Astrocyte of the cerebellum (primary cell): ENCODE measurements at regions not wholly inside any gene's neighbourhood (a gene's known extent, or its start where the extent isn't known, plus 50 kb on each side); places are given as distances from the start of the nearest gene placed in this dataset.

Source experiments
- DNase-seq: peaks from one replicate; pipeline ENCODE4 v3.0.0-alpha.2; 2011; ENCODE audit warnings: low read depth
- H3K4me3 ChIP-seq: 2 replicates; pipeline ENCODE4 v1.5.1; 2011; ENCODE audit warnings: mild to moderate bottlenecking, low read depth, low read length, moderate library complexity
- in situ Hi-C: cut with HindIII; loops from 2 replicates; pipeline ENCODE4 v1.10.0; 2017; ENCODE audit warnings: low sequenced_read_pairs
- TF ChIP-seq, protein P1 (sequence below): IDR thresholded peaks from 2 replicates; pipeline ENCODE4 v1.5.1; 2012; ENCODE audit warnings: low read length, low read depth, moderate library complexity, mild to moderate bottlenecking; ENCODE audit errors: missing control alignments

GRCh38 chr10:58990693-58991092, 185.8 kb upstream of the PHYHIPL start:
- DNase-seq: no peak
- in situ Hi-C loops: no loop called here
- no peak overlapping the region for H3K4me3 ChIP-seq
- TF ChIP-seq, protein P1, sequence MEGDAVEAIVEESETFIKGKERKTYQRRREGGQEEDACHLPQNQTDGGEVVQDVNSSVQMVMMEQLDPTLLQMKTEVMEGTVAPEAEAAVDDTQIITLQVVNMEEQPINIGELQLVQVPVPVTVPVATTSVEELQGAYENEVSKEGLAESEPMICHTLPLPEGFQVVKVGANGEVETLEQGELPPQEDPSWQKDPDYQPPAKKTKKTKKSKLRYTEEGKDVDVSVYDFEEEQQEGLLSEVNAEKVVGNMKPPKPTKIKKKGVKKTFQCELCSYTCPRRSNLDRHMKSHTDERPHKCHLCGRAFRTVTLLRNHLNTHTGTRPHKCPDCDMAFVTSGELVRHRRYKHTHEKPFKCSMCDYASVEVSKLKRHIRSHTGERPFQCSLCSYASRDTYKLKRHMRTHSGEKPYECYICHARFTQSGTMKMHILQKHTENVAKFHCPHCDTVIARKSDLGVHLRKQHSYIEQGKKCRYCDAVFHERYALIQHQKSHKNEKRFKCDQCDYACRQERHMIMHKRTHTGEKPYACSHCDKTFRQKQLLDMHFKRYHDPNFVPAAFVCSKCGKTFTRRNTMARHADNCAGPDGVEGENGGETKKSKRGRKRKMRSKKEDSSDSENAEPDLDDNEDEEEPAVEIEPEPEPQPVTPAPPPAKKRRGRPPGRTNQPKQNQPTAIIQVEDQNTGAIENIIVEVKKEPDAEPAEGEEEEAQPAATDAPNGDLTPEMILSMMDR: no peak

GRCh38 chr10:58991856-58992255, 184.6 kb upstream of the PHYHIPL start:
- in situ Hi-C loops: no loop called here
- DNase-seq: no peak
- TF ChIP-seq, protein P1: no peak
- no peak overlapping the region for H3K4me3 ChIP-seq

- TF ChIP-seq, protein P1: no peak
- no peak overlapping the region for H3K4me3 ChIP-seq
- in situ Hi-C loops: no loop called here
- DNase-seq: no peak
Measured at GRCh38 chr10:58992830-58993460, 183.5 kb upstream of the PHYHIPL start.

DNA sequence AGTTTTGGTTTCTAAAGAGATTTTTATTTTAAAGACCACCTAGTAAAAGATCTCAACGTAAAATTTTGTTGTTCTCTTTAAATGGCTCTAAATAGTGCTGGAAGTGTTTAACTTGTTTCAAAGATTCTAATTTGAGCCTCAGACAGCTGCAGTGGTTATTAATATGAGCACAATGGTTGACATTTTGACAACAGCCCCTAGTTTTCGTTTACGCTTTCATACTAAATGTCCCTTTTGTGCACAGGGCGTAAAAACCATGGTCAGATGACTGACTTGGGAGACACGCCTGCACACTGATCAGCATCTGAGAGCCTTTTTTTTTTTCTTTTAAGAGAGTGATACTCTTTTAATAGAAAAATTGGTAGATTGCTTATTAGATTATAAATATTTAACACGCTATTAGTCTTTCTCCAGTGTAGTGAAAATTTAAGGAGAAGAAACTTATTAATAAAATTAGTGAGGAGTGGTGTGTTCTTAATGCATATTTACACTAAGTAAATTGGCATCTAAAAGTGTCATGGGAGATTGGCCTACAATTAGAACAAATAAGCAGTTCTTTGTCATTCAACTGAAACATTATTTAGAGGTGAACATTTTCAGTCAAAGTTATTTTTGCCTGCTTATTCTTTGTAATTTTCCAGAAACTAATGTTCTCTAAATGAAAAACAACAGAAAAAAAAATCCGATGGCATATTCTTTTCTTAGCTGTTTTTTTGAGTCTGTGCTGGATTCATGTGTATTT, 182.8 kb upstream of the PHYHIPL start:
- H3K4me3 ChIP-seq: no peak overlapping the region
- TF ChIP-seq, protein P1: no peak
- no peak for DNase-seq
- in situ Hi-C loops: no loop called here

GRCh38 chr10:58994226-58995057, 182.0 kb upstream of the PHYHIPL start:
- in situ Hi-C loops: no loop called here

GRCh38 chr10:58995058-58995596, 181.3 kb upstream of the PHYHIPL start:
- in situ Hi-C loops: no loop called here
- TF ChIP-seq, protein P1: no peak

More at GRCh38 chr10:58994226-58995057, 182.0 kb upstream of the PHYHIPL start:
- TF ChIP-seq, protein P1: no peak
- H3K4me3 ChIP-seq: no peak overlapping the region
- DNase-seq: no peak

More at GRCh38 chr10:58995058-58995596, 181.3 kb upstream of the PHYHIPL start:
- H3K4me3 ChIP-seq: no peak overlapping the region
- DNase-seq: no peak
